Activated CD8-positive, alpha-beta memory T cell treated with anti-CD3 and anti-CD28 coated beads, Interleukin-2, amount 10 ng/mL, durations not matched to agents 7 days and 5 days (primary cell): ENCODE measurements at regions not wholly inside any gene's neighbourhood (a gene's known extent, or its start where the extent isn't known, plus 50 kb on each side); places are given as distances from the start of the nearest gene placed in this dataset.

Experiments used
- ATAC-seq: fragments of 150-1000 bp; cut with Tn5 transposase; one replicate; pipeline ENCODE4 v1.10.0; 2021; ENCODE audit warnings: moderate library complexity
- CTCF ChIA-PET: fragments of 350-600 bp; sonication (Branson Sonifier 250); formaldehyde crosslinking; loops from one replicate; lab custom pipeline; 2021; ENCODE audit warnings: antibody characterized with exemption; lab: Charles Lee
- DNase-seq: peaks from one replicate; pipeline ENCODE4 v3.0.0-alpha.2; 2020
- H3K27ac Mint-ChIP-seq: one replicate; pipeline ENCODE4 v1.8.0; 2021; ENCODE audit warnings: mild to moderate bottlenecking, mixed read lengths
- H3K27me3 Mint-ChIP-seq: one replicate; pipeline ENCODE4 v1.8.0; 2021; ENCODE audit warnings: mixed read lengths
- H3K36me3 Mint-ChIP-seq: one replicate; pipeline ENCODE4 v1.8.0; 2021; ENCODE audit warnings: mild to moderate bottlenecking, mixed read lengths
- H3K4me1 Mint-ChIP-seq: one replicate; pipeline ENCODE4 v1.8.0; 2021; ENCODE audit warnings: mixed read lengths
- H3K4me3 Mint-ChIP-seq: one replicate; pipeline ENCODE4 v1.8.0; 2021; ENCODE audit warnings: mild to moderate bottlenecking, moderate library complexity, mixed read lengths
- H3K9me3 Mint-ChIP-seq: one replicate; pipeline ENCODE4 v1.8.0; 2022; ENCODE audit warnings: low read depth, mixed read lengths

DNA sequence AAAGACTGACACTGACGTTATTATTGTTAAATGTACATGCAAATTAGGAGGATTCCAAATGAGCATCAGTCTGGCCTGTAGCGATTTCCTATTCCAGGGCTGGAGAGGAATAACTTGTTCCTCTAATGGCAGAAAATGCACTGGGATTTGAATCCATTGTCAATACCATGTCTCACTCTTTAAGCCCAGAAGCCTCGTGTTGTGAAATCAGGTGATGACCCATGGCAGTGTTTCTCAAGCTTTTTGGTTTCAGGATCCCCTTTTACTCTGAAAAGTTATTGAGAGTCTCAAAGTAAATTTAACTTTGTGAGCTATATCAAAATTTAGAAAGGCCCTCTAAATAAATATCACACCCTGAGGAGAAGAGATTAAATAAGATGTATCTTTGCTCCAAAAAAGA lies 279.2 kb downstream of the GALR1 start:
- DNase-seq (no peak), ATAC-seq (no peak)
- H3K9me3 Mint-ChIP-seq: peaks cover 11% of the 10 kb centered on the region
- no peaks in the 10 kb centered on the region for H3K27me3 Mint-ChIP-seq
- no peaks in the 10 kb centered on the region for H3K4me1 Mint-ChIP-seq
- H3K4me3 Mint-ChIP-seq: no peak overlapping the region
- CTCF ChIA-PET: no interaction called here
- H3K36me3 Mint-ChIP-seq: no peaks in the 10 kb centered on the region
- no peak overlapping the region for H3K27ac Mint-ChIP-seq

GRCh38 chr18:77529492-77530176 lies 280.0 kb downstream of the GALR1 start:
- no peak for DNase-seq
- no peak for ATAC-seq
- no peak overlapping the region for H3K4me3 Mint-ChIP-seq
- CTCF ChIA-PET: no interaction called here
- H3K27me3 Mint-ChIP-seq: no peaks in the 10 kb centered on the region
- H3K27ac Mint-ChIP-seq: no peak overlapping the region
- no peaks in the 10 kb centered on the region for H3K36me3 Mint-ChIP-seq
- H3K9me3 Mint-ChIP-seq: peaks cover 11% of the 10 kb centered on the region
- no peaks in the 10 kb centered on the region for H3K4me1 Mint-ChIP-seq

GRCh38 chr18:77530732-77531131 lies 281.1 kb downstream of the GALR1 start:
- no peak overlapping the region for H3K27ac Mint-ChIP-seq
- DNase-seq: no peak
- H3K36me3 Mint-ChIP-seq: no peaks in the 10 kb centered on the region
- H3K9me3 Mint-ChIP-seq: peaks cover 11% of the 10 kb centered on the region
- H3K4me1 Mint-ChIP-seq: no peaks in the 10 kb centered on the region
- ATAC-seq: no peak
- no peaks in the 10 kb centered on the region for H3K27me3 Mint-ChIP-seq
- H3K4me3 Mint-ChIP-seq: no peak overlapping the region
- CTCF ChIA-PET: no interaction called here

DNA sequence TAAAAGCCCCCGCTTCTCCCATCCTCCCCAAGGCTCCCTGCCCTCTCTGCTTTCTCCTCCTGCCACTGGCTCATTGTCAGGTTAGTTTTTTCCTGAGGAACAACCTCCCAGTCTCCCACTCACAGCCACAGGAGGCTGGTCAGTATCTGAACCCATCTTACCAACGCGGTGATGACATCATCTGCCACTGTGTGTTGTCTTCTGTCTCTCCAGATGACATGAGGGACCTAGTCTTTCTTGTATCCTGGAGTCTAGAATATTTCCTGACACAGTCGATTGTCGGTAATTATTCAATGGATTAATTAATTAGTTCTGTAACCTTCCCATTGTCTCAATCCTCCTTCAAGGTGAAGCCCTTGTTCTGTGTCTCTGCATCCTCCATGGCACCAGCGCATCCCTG lies 290.2 kb downstream of the GALR1 start:
- Mint-ChIP-seq H3K4me3 (no peak overlapping the region), H3K27me3 (peaks cover 2% of the 10 kb centered on the region), H3K9me3 (no peaks in the 10 kb centered on the region), H3K36me3 (no peaks in the 10 kb centered on the region), H3K27ac (no peak overlapping the region), H3K4me1 (no peaks in the 10 kb centered on the region)
- CTCF ChIA-PET: no interaction called here
- no peak for ATAC-seq
- DNase-seq: no peak

DNA sequence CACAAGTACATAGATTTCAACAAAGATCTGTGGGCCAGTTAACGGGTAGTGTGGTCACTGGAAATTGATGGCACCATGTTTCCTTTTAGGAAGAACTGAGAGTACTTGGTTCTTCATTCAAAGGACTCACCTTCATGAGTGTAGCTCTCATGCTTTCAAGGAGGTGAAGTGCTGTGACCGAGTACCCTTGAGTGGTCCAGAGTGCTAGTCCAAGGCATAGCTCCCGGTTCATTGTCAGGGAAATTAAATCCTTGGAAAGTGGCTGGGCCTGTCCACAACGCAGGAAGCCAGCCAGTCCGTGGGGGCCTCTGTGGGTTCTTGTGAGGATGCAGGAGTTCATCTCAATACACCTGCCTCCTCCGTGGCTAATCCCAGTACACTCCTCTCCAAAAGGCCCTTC lies 295.1 kb downstream of the GALR1 start:
- H3K4me1 Mint-ChIP-seq: no peaks in the 10 kb centered on the region
- DNase-seq (no peak), ATAC-seq (no peak)
- no peak overlapping the region for H3K27ac Mint-ChIP-seq
- CTCF ChIA-PET: no interaction called here
- no peaks in the 10 kb centered on the region for H3K36me3 Mint-ChIP-seq
- no peak overlapping the region for H3K4me3 Mint-ChIP-seq
- H3K27me3 Mint-ChIP-seq: no peaks in the 10 kb centered on the region
- no peaks in the 10 kb centered on the region for H3K9me3 Mint-ChIP-seq

DNA sequence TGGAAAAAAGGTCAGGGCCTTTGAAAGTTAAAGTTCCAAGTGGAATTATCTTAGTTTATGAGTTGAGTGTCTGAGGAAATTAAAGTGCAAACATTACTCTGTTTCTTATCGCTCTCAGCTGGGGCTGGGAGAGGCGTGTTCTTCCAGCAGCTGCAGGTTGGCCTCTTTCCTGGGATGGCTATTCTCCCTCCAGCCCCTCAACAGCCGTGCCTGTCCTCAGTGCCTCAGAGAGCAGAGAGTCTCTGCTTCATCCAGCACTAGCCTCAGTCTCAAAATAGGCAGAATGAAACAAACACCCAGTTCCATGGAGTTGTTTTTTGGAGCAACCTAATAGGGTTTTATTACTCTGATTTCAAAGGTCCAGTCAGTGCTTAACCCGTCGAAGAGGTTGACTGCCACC lies 298.1 kb downstream of the GALR1 start:
- H3K4me1 Mint-ChIP-seq: no peaks in the 10 kb centered on the region
- CTCF ChIA-PET: no interaction called here
- no peaks in the 10 kb centered on the region for H3K36me3 Mint-ChIP-seq
- no peak overlapping the region for H3K4me3 Mint-ChIP-seq
- no peaks in the 10 kb centered on the region for H3K9me3 Mint-ChIP-seq
- ATAC-seq: no peak
- DNase-seq: no peak
- no peak overlapping the region for H3K27ac Mint-ChIP-seq
- no peaks in the 10 kb centered on the region for H3K27me3 Mint-ChIP-seq

DNA sequence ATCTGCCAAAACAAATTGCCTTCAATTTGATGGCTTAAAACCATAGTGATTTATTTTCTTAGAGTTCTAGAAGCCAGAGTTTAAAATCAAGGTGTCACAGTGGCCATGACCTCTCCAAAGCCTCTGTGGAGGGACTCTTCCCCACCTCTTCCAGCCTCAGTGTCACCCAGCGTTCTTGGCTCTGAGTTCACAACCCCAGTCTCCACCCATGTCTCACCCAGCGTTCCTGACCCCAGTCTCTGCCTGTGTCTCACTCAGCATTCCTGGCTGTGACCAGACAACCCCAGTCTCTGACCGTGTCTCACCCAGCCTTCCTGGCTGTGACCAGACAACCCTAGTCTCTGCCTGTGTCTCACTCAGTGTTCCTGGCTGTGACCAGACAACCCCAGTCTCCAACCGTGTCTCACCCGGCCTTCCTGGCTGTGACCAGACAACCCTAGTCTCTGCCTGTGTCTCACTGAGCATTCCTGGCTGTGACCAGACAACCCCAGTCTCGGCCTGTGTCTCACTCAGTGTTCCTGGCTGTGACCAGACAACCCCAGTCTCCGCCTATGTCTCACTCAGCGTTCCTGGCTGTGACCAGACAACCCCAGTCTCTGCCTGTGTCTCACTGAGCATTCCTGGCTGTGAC lies 299.3 kb downstream of the GALR1 start:
- H3K4me1 Mint-ChIP-seq: no peaks in the 10 kb centered on the region
- H3K9me3 Mint-ChIP-seq: no peaks in the 10 kb centered on the region
- H3K27ac Mint-ChIP-seq: no peak overlapping the region
- no peak overlapping the region for H3K4me3 Mint-ChIP-seq
- DNase-seq: no peak
- ATAC-seq: no peak
- CTCF ChIA-PET: no interaction called here
- H3K27me3 Mint-ChIP-seq: no peaks in the 10 kb centered on the region
- H3K36me3 Mint-ChIP-seq: no peaks in the 10 kb centered on the region

DNA sequence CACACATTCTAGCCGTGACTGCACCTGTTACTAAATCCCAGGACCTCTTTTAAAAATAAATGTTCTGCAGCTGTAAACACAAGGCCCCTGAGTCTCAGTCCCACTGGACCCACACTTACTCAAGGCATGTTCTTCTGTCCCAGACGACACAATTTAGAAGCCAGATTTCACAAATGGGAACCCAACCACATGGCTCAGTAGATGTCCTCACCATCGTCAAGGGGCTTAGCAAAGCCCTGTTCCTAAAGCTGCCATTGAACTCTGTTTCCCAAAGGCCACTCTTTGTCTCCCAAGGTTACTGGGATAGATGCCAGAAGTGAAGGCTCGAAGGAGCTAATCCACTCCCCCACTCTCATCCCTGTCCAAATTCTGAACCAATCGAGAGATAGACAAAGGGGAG lies 301.0 kb downstream of the GALR1 start:
- Mint-ChIP-seq H3K9me3 (no peaks in the 10 kb centered on the region), H3K27me3 (no peaks in the 10 kb centered on the region), H3K4me1 (no peaks in the 10 kb centered on the region), H3K4me3 (no peak overlapping the region), H3K36me3 (no peaks in the 10 kb centered on the region), H3K27ac (no peak overlapping the region)
- no peak for ATAC-seq
- no peak for DNase-seq
- CTCF ChIA-PET: no interaction called here

DNA sequence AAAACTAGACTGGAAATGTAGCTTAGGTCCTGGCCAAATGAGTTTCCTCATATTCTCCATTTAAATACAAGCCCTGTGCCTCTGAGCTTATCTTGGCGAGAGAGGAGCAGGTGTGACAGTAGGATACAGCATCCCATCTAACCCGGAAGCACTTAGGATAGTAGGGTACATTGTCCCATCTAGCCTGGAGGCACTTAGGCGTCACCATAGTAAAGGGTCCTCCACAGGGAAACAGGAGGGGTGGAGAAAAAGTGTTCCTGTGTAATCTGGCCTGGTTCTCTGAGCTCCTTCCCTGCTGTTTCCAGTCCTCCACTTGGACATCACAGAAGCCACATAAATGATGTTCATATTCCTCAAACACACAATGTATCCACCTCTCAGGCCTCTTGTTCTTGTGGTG lies 301.4 kb downstream of the GALR1 start:
- no peaks in the 10 kb centered on the region for H3K4me1 Mint-ChIP-seq
- H3K4me3 Mint-ChIP-seq: no peak overlapping the region
- no peak for ATAC-seq

GRCh38 chr18:77552945-77553344 lies 303.3 kb downstream of the GALR1 start:
- no peaks in the 10 kb centered on the region for H3K9me3 Mint-ChIP-seq
- CTCF ChIA-PET: no interaction called here
- ATAC-seq: no peak
- no peaks in the 10 kb centered on the region for H3K4me1 Mint-ChIP-seq
- no peaks in the 10 kb centered on the region for H3K27me3 Mint-ChIP-seq
- no peaks in the 10 kb centered on the region for H3K36me3 Mint-ChIP-seq
- no peak overlapping the region for H3K27ac Mint-ChIP-seq
- H3K4me3 Mint-ChIP-seq: no peak overlapping the region
- DNase-seq: no peak

More for the DNA sequence above, 301.4 kb downstream of the GALR1 start:
- CTCF ChIA-PET: no interaction called here
- H3K27ac Mint-ChIP-seq: no peak overlapping the region
- no peaks in the 10 kb centered on the region for H3K36me3 Mint-ChIP-seq
- no peaks in the 10 kb centered on the region for H3K27me3 Mint-ChIP-seq
- DNase-seq: no peak
- no peaks in the 10 kb centered on the region for H3K9me3 Mint-ChIP-seq

DNA sequence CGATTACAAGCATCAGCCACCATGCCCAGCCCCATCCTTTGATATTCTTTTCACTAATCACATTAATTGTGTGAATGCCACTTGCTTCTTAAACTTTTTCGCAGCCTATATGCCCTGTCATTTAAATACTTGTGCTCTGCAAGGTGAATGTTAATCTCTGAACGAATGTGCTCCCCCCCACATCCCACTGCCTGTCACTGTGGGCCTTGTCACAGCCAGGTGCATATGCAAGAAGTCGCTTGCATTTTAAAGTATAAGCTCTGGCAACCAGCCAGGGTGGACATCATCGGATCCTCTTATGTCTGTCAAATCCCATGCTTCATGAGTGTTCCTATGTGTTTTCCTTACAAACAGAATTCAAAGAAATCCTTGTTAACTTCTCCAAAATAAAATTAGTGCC lies 304.4 kb downstream of the GALR1 start:
- no peak overlapping the region for H3K27ac Mint-ChIP-seq
- no peaks in the 10 kb centered on the region for H3K36me3 Mint-ChIP-seq
- H3K9me3 Mint-ChIP-seq: no peaks in the 10 kb centered on the region
- DNase-seq (no peak), ATAC-seq (no peak)
- H3K4me3 Mint-ChIP-seq: no peak overlapping the region
- H3K27me3 Mint-ChIP-seq: no peaks in the 10 kb centered on the region
- CTCF ChIA-PET: no interaction called here
- no peaks in the 10 kb centered on the region for H3K4me1 Mint-ChIP-seq

GRCh38 chr18:77557046-77557587 lies 307.5 kb downstream of the GALR1 start:
- CTCF ChIA-PET: no interaction called here
- Mint-ChIP-seq H3K27ac (no peak overlapping the region), H3K4me1 (no peaks in the 10 kb centered on the region), H3K4me3 (no peak overlapping the region), H3K36me3 (no peaks in the 10 kb centered on the region), H3K27me3 (no peaks in the 10 kb centered on the region), H3K9me3 (no peaks in the 10 kb centered on the region)
- DNase-seq: no peak
- no peak for ATAC-seq

DNA sequence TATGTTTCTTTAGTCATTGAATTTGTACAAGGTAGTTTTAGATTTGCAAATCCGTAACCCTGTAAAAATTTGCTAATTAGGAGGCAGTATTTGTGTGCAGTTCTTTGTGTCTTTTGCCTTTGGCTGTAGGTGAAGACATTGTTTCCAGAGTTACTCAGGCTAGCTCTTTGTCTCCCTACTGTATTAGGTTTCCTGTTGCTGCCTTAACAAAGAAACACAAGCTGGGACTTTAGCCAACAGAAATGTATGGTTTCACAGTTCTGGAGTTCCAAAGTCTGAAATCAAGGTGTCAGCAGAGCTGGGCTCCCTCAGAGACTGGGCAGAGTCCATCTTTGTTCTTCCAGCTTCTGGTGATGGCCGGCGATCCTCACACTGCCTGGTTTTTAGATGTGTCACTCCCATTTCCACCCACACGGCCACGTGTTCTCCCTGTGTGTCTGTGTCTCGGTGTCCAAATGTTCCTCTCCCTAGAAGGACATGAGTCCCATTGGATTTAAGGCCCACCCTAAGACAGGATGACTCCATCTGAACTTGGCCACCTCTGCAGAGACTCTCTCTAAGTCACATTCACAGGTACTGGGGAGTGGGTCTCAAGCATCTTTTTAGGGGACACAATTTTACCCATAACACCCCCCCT lies 309.7 kb downstream of the GALR1 start:
- Mint-ChIP-seq H3K4me3 (no peak overlapping the region), H3K9me3 (no peaks in the 10 kb centered on the region), H3K36me3 (no peaks in the 10 kb centered on the region), H3K4me1 (no peaks in the 10 kb centered on the region), H3K27ac (no peak overlapping the region), H3K27me3 (peaks cover 2% of the 10 kb centered on the region)
- DNase-seq: no peak
- CTCF ChIA-PET: no interaction called here
- no peak for ATAC-seq
